Lower lobe of right lung (tissue), 2 donors: ENCODE measurements at regions not wholly inside any gene's neighbourhood (a gene's known extent, or its start where the extent isn't known, plus 50 kb on each side); places are given as distances from the start of the nearest gene placed in this dataset.

Experiments used
- ATAC-seq, 2 donors: fragments of 200-7000 bp; cut with Tn5 transposase; one replicate each; pipeline ENCODE4 v1.9.1; 2020 to 2022; ENCODE audit warnings: mild to moderate bottlenecking in 2 of 2, moderate library complexity in 2 of 2
- DNase-seq: peaks from one replicate; pipeline ENCODE4 v3.0.0-alpha.2; 2020
- H3K27ac ChIP-seq: fragments of 200-600 bp; one replicate; pipeline ENCODE4 v1.8.0; 2022
- H3K27me3 ChIP-seq: fragments of 200-600 bp; one replicate; pipeline ENCODE4 v1.8.0; 2022; ENCODE audit warnings: low read depth
- H3K36me3 ChIP-seq: fragments of 200-600 bp; one replicate; pipeline ENCODE4 v1.8.0; 2022; ENCODE audit warnings: mild to moderate bottlenecking
- H3K4me1 ChIP-seq: fragments of 200-600 bp; one replicate; pipeline ENCODE4 v1.8.0; 2022
- H3K4me3 ChIP-seq: fragments of 200-600 bp; one replicate; pipeline ENCODE4 v1.8.0; 2022; ENCODE audit warnings: mild to moderate bottlenecking
- H3K9me3 ChIP-seq: fragments of 200-600 bp; one replicate; pipeline ENCODE4 v1.8.0; 2022
- intact Hi-C: fragments of 100-400 bp; cut with DNase I; formaldehyde crosslinking; loops from one replicate; pipeline ENCODE4 v1.11.0; 2022
- TF ChIP-seq, protein P1 (sequence below): fragments of 200-600 bp; IDR thresholded peaks from one replicate; pipeline ENCODE4 v1.8.0; 2022; ENCODE audit warnings: antibody characterized with exemption, mild to moderate bottlenecking
- donor health status: DM: no; HTN: yes; CAD: no; lungs with severe emphysema.

- Histone ChIP-seq H3K36me3 (no peaks in the 10 kb centered on the region), H3K4me3 (no peak overlapping the region), H3K4me1 (no peaks in the 10 kb centered on the region), H3K27ac (no peak overlapping the region), H3K27me3 (no peaks in the 10 kb centered on the region), H3K9me3 (no peaks in the 10 kb centered on the region)
- ATAC-seq (no peak), DNase-seq (no peak)
- intact Hi-C loops: no loop called here
- TF ChIP-seq, protein P1, sequence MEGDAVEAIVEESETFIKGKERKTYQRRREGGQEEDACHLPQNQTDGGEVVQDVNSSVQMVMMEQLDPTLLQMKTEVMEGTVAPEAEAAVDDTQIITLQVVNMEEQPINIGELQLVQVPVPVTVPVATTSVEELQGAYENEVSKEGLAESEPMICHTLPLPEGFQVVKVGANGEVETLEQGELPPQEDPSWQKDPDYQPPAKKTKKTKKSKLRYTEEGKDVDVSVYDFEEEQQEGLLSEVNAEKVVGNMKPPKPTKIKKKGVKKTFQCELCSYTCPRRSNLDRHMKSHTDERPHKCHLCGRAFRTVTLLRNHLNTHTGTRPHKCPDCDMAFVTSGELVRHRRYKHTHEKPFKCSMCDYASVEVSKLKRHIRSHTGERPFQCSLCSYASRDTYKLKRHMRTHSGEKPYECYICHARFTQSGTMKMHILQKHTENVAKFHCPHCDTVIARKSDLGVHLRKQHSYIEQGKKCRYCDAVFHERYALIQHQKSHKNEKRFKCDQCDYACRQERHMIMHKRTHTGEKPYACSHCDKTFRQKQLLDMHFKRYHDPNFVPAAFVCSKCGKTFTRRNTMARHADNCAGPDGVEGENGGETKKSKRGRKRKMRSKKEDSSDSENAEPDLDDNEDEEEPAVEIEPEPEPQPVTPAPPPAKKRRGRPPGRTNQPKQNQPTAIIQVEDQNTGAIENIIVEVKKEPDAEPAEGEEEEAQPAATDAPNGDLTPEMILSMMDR: no peak
Observed at GRCh38 chr1:189158155-189158554, 1319.5 kb downstream of the BRINP3 start.

DNA sequence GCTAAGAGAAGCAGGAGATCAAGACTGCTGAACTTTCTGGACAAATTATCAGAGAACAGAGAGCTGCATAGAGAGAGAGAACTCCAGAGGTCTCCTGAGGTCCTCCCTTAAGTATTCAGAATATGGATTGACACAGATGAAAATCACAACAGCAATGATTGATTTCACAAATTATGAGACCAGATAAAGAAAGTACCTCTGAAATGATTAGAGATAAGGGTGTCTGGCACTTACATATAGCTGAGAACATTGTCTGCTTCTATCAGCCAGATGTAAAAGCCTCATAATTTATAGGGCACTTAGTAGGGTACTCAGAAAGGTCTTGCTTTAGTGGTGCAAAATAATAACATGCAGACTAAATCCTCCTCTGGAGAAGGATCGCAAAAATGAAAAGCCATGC lies 1301.8 kb downstream of the BRINP3 start:
- Histone ChIP-seq H3K4me1 (no peaks in the 10 kb centered on the region), H3K4me3 (no peak overlapping the region), H3K27me3 (no peaks in the 10 kb centered on the region), H3K9me3 (no peaks in the 10 kb centered on the region), H3K27ac (no peak overlapping the region), H3K36me3 (no peaks in the 10 kb centered on the region)
- TF ChIP-seq, protein P1: no peak
- DNase-seq (no peak), ATAC-seq (no peak)
- intact Hi-C loops: no loop called here

DNA sequence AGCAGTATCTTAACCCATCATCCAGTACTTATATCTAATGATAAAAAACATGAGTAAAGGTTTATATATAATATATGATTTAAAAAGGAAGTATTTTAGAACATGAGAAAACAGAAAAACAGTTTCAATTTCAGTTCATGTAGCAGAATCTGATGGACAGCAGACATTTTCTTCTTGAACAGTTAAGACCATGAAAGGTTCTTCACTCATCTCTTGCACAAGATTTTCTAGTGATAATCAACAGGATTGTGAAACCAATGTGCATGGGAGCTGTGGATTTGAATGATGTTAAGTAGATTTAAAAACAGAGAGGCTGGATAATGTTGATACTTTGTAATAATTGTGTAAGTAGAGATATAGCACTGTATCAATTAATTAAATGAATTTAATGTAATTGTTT lies 1297.6 kb downstream of the BRINP3 start:
- no peaks in the 10 kb centered on the region for H3K36me3 ChIP-seq
- H3K9me3 ChIP-seq: no peaks in the 10 kb centered on the region
- H3K27ac ChIP-seq: no peak overlapping the region
- no peaks in the 10 kb centered on the region for H3K27me3 ChIP-seq
- ATAC-seq (no peak), DNase-seq (no peak)
- TF ChIP-seq, protein P1: no peak
- H3K4me3 ChIP-seq: no peak overlapping the region
- no peaks in the 10 kb centered on the region for H3K4me1 ChIP-seq
- intact Hi-C loops: no loop called here

- no peaks in the 10 kb centered on the region for H3K9me3 ChIP-seq
- H3K27me3 ChIP-seq: no peaks in the 10 kb centered on the region
- TF ChIP-seq, protein P1: no peak
- H3K36me3 ChIP-seq: no peaks in the 10 kb centered on the region
- no peaks in the 10 kb centered on the region for H3K4me1 ChIP-seq
- intact Hi-C loops: no loop called here
- DNase-seq (no peak), ATAC-seq (no peak)
- no peak overlapping the region for H3K27ac ChIP-seq
- H3K4me3 ChIP-seq: no peak overlapping the region
Observed at GRCh38 chr1:189185097-189185496, 1292.6 kb downstream of the BRINP3 start.

- DNase-seq (no peak), ATAC-seq (no peak)
- Histone ChIP-seq H3K4me3 (no peak overlapping the region), H3K4me1 (no peaks in the 10 kb centered on the region), H3K36me3 (no peaks in the 10 kb centered on the region), H3K27ac (no peak overlapping the region), H3K27me3 (no peaks in the 10 kb centered on the region), H3K9me3 (no peaks in the 10 kb centered on the region)
- TF ChIP-seq, protein P1: no peak
- intact Hi-C loops: no loop called here
Observed at GRCh38 chr1:189192741-189193520, 1284.7 kb downstream of the BRINP3 start.
